ENCODE measurements at regions not wholly inside any gene's neighbourhood (a gene's known extent, or its start where the extent isn't known, plus 50 kb on each side); places are given as distances from the start of the nearest gene placed in this dataset.

DNA sequence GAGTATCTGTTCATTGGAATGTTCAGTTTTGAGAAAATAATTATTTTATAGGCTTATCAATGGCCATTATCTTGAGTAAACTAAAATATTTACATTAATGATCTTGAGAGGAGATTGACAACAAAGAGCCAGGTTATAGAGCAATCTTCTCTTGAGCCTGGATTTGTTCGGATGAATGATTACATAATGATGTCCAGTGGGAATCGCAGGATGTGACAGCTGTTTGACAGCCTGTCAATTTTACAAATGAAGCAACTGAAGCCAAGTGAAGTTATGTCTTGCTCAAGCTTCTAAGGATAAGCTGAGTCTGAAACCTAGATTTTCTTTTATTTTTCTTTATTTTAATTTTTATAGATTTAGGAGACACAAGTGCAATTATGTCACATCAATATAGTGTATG is 52.1 kb upstream of the BACH1 start:
- ChIA-PET POLR2A (no interaction called here), CTCF (interaction anchor here (1.2 to 2.2 kb wide), 2 partner anchors 12 to 47 kb away, joined by 3 to 12 read pairs; no protein-coding TSS in a partner anchor)
- no peak for DNase-seq (ENCODE audit: extremely low spot score)
- no peak for TF ChIP-seq CTCF (IDR thresholded peaks at IDR 0.05; ENCODE audit: control extremely low read depth, extremely low read depth, low read depth, missing control alignments)

GRCh38 chr21:29248124-29248523 is 50.6 kb upstream of the BACH1 start:
- POLR2A ChIA-PET = no interaction called here
- no peak for TF ChIP-seq CTCF (IDR thresholded peaks at IDR 0.05; ENCODE audit: control extremely low read depth, extremely low read depth, low read depth, missing control alignments)
- DNase-seq (ENCODE audit: extremely low spot score) = no peak
- CTCF ChIA-PET = interaction anchor here (0.7 to 2.2 kb wide), 8 partner anchors 12 to 54 kb away, joined by 3 to 8 read pairs (median 4); partner anchors contain the start of gene BACH1

Measured in GM10248 (cell line).